NCI-H2029 treated with DMSO at 0.1 percent for 48 hours (cell line): ENCODE measurements at regions not wholly inside any gene's neighbourhood (a gene's known extent, or its start where the extent isn't known, plus 50 kb on each side); places are given as distances from the start of the nearest gene placed in this dataset.
A peak's percentile ranks its signal among the peaks of the same experiment; 100 is the strongest.

Source experiments
- DNase-seq: peaks from one replicate; lab custom pipeline; 2025; lab: John Stamatoyannopoulos, UW

- DNase-seq = no peak
Observed at GRCh38 chr13:60787083-60787482, 390.1 kb downstream of the TDRD3 start.

GRCh38 chr13:60772726-60773125 lies 375.7 kb downstream of the TDRD3 start:
- no peak for DNase-seq

GRCh38 chr13:60765700-60766411 lies 368.8 kb downstream of the TDRD3 start:
- no peak for DNase-seq

- DNase-seq = peak; percentile 0
Observed at GRCh38 chr13:60759499-60759898, 362.5 kb downstream of the TDRD3 start.

- no peak for DNase-seq
Observed at GRCh38 chr13:60758637-60759036, 361.6 kb downstream of the TDRD3 start.

- no peak for DNase-seq
Observed at GRCh38 chr13:60757501-60758215, 360.6 kb downstream of the TDRD3 start.

- DNase-seq = no peak
Observed at GRCh38 chr13:60756306-60756705, 359.3 kb downstream of the TDRD3 start.

- DNase-seq = no peak
Observed at GRCh38 chr13:60755380-60756163, 358.6 kb downstream of the TDRD3 start.

- DNase-seq = no peak
Observed at GRCh38 chr13:60754211-60755090, 357.4 kb downstream of the TDRD3 start.

- DNase-seq = no peak
Observed at GRCh38 chr13:60753641-60754040, 356.6 kb downstream of the TDRD3 start.

GRCh38 chr13:60745343-60745742 lies 348.3 kb downstream of the TDRD3 start:
- DNase-seq = no peak

- DNase-seq = no peak
Observed at GRCh38 chr13:60733933-60734332, 336.9 kb downstream of the TDRD3 start.

GRCh38 chr13:60727140-60727539 lies 330.1 kb downstream of the TDRD3 start:
- no peak for DNase-seq

GRCh38 chr13:60721063-60721462 lies 324.0 kb downstream of the TDRD3 start:
- no peak for DNase-seq

GRCh38 chr13:60720590-60720989 lies 323.6 kb downstream of the TDRD3 start:
- no peak for DNase-seq

GRCh38 chr13:60716313-60716712 lies 319.3 kb downstream of the TDRD3 start:
- DNase-seq = no peak

- DNase-seq = no peak
Observed at GRCh38 chr13:60707878-60708277, 310.9 kb downstream of the TDRD3 start.

- DNase-seq = no peak
Observed at GRCh38 chr13:60701895-60702294, 304.9 kb downstream of the TDRD3 start.

GRCh38 chr13:60700994-60701393 lies 304.0 kb downstream of the TDRD3 start:
- no peak for DNase-seq

GRCh38 chr13:60699636-60700035 lies 302.6 kb downstream of the TDRD3 start:
- no peak for DNase-seq

GRCh38 chr13:60696602-60697001 lies 299.6 kb downstream of the TDRD3 start:
- no peak for DNase-seq

- no peak for DNase-seq
Observed at GRCh38 chr13:60691268-60691667, 294.2 kb downstream of the TDRD3 start.
